ENCODE measurements at regions not wholly inside any gene's neighbourhood (a gene's known extent, or its start where the extent isn't known, plus 50 kb on each side); places are given as distances from the start of the nearest gene placed in this dataset.
"Not testable (repeated sequence)": the region's sequence is repeated elsewhere in the genome, so short reads cannot be mapped to it uniquely, and the experiment has no call there.

GRCh38 chr16:52740766-52741165, 193.8 kb upstream of the TOX3 start (continued):
- TF ChIP-seq ZBED1 (IDR thresholded peaks at IDR 0.05; ENCODE audit: borderline replicate concordance) (no peak), MTA2 (IDR thresholded peaks at IDR 0.05; ENCODE audit: low read depth) (no peak), SMAD5 (IDR thresholded peaks at IDR 0.05; ENCODE audit: low read depth) (no peak), PML (IDR thresholded peaks at IDR 0.05; ENCODE audit: low read length) (no peak), SPI1 (IDR thresholded peaks at IDR 0.05; ENCODE audit: borderline replicate concordance, insufficient read depth, low read depth, low read length) (no peak), PAX5 (IDR thresholded peaks at IDR 0.05; ENCODE audit: borderline replicate concordance, low read depth, low read length) (no peak), TCF7 (IDR thresholded peaks at IDR 0.05; ENCODE audit: borderline replicate concordance) (no peak)

- TF ChIP-seq POLR2AphosphoS2 (IDR thresholded peaks at IDR 0.05; ENCODE audit: low read depth, low read length): no peak
- H3K79me2 ChIP-seq (ENCODE audit: control insufficient read depth, insufficient read depth, low read length): no peaks in the 10 kb centered on the region
These were observed 193.4 kb upstream of the TOX3 start for GRCh38 chr16:52740333-52740732.

GRCh38 chr16:52738992-52739391, 192.0 kb upstream of the TOX3 start:
- intact Hi-C loops (cut with micrococcal nuclease; ENCODE audit: unreplicated experiment); H3K4me2 ChIP-seq (ENCODE audit: control insufficient read depth, insufficient read depth); ATAC-seq; H2AFZ ChIP-seq (ENCODE audit: control insufficient read depth, low read depth, low read length); SMC1A ChIA-PET (ENCODE audit: uncharacterized antibody, unreplicated experiment); H3K4me1 ChIP-seq (ENCODE audit: control insufficient read depth, insufficient read depth, low read length); H3K27ac ChIP-seq (ENCODE audit: control insufficient read depth, insufficient read depth); CTCF ChIA-PET; H3K36me3 ChIP-seq (ENCODE audit: control insufficient read depth in 2 of 2, insufficient read depth in 2 of 2, low read length in 1 of 2); H3K27me3 ChIP-seq (replicated peaks in 1 of 2; ENCODE audit: control insufficient read depth in 2 of 2, insufficient read depth in 2 of 2, low read length in 1 of 2); BruUV-seq (replicated peaks); H4K20me1 ChIP-seq (ENCODE audit: control insufficient read depth, insufficient read depth); FAIRE-seq; H3K4me3 ChIP-seq; DNase-seq (ENCODE audit: low read depth, low spot score); H3K9me3 ChIP-seq (replicated peaks; ENCODE audit: control insufficient read depth, insufficient read depth, low read length); POLR2A ChIA-PET; H3K79me2 ChIP-seq (ENCODE audit: control insufficient read depth, insufficient read depth, low read length); RAD21 ChIA-PET (ENCODE audit: unreplicated experiment); in situ Hi-C loops (cut with MboI); H3K9ac ChIP-seq (ENCODE audit: control insufficient read depth, insufficient read depth, low read length): not testable (repeated sequence)
- 29% methylated on average over 2 of the region's 2 CpGs for WGBS (ENCODE audit: insufficient coverage, insufficient replicate concordance, low lambda C conversion rate, missing lambda C conversion rate)

More at GRCh38 chr16:52740333-52740732, 193.4 kb upstream of the TOX3 start:
- Histone ChIP-seq H3K27me3 (replicated peaks in 1 of 2; ENCODE audit: control insufficient read depth in 2 of 2, insufficient read depth in 2 of 2, low read length in 1 of 2) (no peaks in the 10 kb centered on the region), H3K4me1 (ENCODE audit: control insufficient read depth, insufficient read depth, low read length) (no peaks in the 10 kb centered on the region), H3K4me3 (no peak overlapping the region), H3K27ac (ENCODE audit: control insufficient read depth, insufficient read depth) (no peak overlapping the region), H3K9me3 (replicated peaks; ENCODE audit: control insufficient read depth, insufficient read depth, low read length) (no peaks in the 10 kb centered on the region), H2AFZ (ENCODE audit: control insufficient read depth, low read depth, low read length) (no peak overlapping the region), H3K4me2 (ENCODE audit: control insufficient read depth, insufficient read depth) (no peak overlapping the region), H3K36me3 (ENCODE audit: control insufficient read depth in 2 of 2, insufficient read depth in 2 of 2, low read length in 1 of 2) (no peaks in the 10 kb centered on the region), H4K20me1 (ENCODE audit: control insufficient read depth, insufficient read depth) (no peaks in the 10 kb centered on the region), H3K9ac (ENCODE audit: control insufficient read depth, insufficient read depth, low read length) (no peak overlapping the region)
- RAD21 ChIA-PET (ENCODE audit: unreplicated experiment): no interaction called here
- intact Hi-C loops (cut with micrococcal nuclease; ENCODE audit: unreplicated experiment): no loop called here
- CTCF ChIA-PET: interaction anchor here (0.6 kb wide), 1 partner anchor 282 kb away, joined by 3 read pairs; no protein-coding TSS in a partner anchor
- WGBS (ENCODE audit: insufficient coverage, insufficient replicate concordance, low lambda C conversion rate, missing lambda C conversion rate): 13% methylated on average over 2 of the region's 2 CpGs
- in situ Hi-C loops (cut with MboI): no loop called here
- FAIRE-seq (no peak), DNase-seq (ENCODE audit: low read depth, low spot score) (no peak), ATAC-seq (no peak)
- no TSS peak for BruUV-seq (replicated peaks)
- POLR2A ChIA-PET: no interaction called here
- SMC1A ChIA-PET (ENCODE audit: uncharacterized antibody, unreplicated experiment): no interaction called here

All from GM12878 (cell line).